ENCODE measurements at regions not wholly inside any gene's neighbourhood (a gene's known extent, or its start where the extent isn't known, plus 50 kb on each side); places are given as distances from the start of the nearest gene placed in this dataset.

DNA sequence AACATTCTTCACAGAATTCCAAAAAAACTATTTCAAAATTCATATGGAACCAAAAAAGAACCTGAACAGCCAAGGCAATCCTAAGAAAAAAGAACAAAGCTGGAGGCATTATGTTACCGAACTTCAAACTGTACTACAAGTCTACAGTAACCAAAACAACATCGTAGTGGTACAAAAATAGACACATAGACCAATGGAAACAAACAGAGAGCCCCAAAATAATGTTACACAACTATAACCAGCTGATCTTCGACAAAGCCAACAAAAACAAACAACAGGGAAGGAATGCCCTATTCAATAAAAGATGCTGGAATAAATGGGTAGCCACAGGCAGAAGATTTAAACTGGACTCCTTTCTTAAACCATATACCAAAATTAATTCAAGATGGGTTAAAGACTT is 1189.6 kb downstream of the PCDH18 start:
- DNase-seq (ENCODE audit: low read depth) = no peak

DNA sequence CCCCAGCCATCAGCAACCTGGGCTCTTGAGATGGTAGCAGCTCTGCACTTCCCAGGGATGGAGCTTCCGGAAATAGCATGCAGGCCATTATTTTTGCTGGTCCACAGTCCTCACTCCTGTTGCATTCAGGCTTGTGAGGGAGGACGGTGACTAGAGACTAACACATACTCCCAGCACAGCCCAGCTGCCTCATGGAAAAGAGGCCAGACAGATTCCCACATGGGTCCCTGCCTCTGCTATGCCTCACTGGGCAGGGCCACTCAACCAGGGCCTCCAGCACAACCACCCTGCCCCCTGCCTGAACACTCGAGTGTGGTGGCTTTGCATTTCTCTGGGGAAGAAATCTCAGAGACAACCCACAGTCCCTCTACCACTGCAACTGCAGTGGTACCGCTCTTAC is 1195.1 kb downstream of the PCDH18 start:
- DNase-seq (ENCODE audit: low read depth) = no peak
- H3K4me3 ChIP-seq (ENCODE audit: low read depth, low read length) = no peak overlapping the region
- TF ChIP-seq, protein P1, sequence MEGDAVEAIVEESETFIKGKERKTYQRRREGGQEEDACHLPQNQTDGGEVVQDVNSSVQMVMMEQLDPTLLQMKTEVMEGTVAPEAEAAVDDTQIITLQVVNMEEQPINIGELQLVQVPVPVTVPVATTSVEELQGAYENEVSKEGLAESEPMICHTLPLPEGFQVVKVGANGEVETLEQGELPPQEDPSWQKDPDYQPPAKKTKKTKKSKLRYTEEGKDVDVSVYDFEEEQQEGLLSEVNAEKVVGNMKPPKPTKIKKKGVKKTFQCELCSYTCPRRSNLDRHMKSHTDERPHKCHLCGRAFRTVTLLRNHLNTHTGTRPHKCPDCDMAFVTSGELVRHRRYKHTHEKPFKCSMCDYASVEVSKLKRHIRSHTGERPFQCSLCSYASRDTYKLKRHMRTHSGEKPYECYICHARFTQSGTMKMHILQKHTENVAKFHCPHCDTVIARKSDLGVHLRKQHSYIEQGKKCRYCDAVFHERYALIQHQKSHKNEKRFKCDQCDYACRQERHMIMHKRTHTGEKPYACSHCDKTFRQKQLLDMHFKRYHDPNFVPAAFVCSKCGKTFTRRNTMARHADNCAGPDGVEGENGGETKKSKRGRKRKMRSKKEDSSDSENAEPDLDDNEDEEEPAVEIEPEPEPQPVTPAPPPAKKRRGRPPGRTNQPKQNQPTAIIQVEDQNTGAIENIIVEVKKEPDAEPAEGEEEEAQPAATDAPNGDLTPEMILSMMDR (IDR thresholded peaks at IDR 0.05; ENCODE audit: control insufficient read depth, extremely low read depth, insufficient read depth) = no peak

More for the DNA sequence above, 1189.6 kb downstream of the PCDH18 start:
- no peak overlapping the region for H3K4me3 ChIP-seq (ENCODE audit: low read depth, low read length)
- TF ChIP-seq, protein P1 (IDR thresholded peaks at IDR 0.05; ENCODE audit: control insufficient read depth, extremely low read depth, insufficient read depth) = no peak

DNA sequence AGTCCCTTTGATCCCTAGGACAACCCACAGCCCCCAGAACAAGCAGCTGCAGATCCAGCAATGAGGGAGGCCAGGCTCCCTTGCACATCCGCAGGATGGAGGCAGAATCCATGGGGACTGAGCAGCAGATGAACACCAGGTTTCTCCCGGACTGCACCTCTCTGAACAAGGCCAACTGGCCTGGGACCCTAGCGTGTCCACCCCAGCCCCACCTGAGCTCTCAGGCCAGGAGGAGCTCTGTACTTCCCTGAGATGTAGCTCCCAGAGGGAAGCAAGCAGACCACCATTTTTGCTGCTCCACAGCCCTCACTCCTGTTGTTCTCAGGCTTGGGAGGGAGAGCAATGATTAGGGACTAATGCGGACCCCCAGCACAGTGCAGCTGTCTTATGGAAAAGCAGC is 1195.8 kb downstream of the PCDH18 start:
- TF ChIP-seq, protein P1 (IDR thresholded peaks at IDR 0.05; ENCODE audit: control insufficient read depth, extremely low read depth, insufficient read depth) = no peak
- H3K4me3 ChIP-seq (ENCODE audit: low read depth, low read length) = no peak overlapping the region
- no peak for DNase-seq (ENCODE audit: low read depth)

DNA sequence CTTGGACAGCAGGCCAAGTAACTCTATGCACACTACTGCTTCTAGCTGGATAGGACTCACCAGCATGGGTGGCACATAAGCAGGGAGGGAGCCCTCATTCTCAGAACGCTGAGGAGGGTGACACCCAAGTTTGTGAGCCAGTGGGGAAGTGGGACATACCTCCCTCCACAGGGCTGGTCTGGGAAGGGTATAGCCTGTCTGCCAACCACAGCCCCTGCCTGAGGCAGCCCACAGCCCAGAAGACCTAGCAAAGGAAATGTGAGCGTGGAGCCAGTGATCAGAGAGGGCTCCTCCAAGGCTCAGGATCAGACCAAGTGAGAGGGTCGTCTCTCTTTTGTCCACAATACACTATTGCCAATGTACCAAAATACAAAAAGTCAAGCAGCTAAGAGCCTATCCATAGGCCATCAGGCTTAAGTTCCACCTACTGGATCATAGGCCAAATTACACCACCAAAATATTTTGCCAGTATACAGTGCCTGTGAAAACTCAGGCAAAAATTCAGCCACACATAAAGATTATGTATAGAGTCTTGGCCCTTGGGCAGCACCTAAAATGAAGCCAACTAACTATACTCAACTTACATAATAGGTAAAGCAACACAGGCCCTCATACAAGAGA is 1203.1 kb downstream of the PCDH18 start:
- no peak for DNase-seq (ENCODE audit: low read depth)
- TF ChIP-seq, protein P1 (IDR thresholded peaks at IDR 0.05; ENCODE audit: control insufficient read depth, extremely low read depth, insufficient read depth) = peak; percentile 18; the same call in 1 of the 2 replicates

DNA sequence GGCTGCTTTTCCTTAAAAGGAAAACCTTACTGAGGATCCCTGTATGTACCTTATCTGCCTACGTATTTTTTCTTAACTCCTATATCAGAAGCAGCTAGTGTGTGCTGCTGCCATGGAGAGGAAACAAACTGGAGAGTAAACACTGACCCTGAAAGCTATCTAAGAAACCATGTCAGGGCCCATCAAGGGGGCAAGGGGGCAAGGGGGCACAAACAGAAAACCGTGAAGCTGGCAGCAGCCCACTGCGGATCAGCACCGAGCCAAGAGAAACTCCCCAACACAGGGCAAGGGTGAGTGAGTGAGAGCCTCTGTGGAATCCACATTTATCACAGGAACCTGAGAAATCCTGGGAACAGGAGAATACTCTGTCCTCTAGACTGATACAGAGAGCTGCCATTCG is 1204.2 kb downstream of the PCDH18 start:
- DNase-seq (ENCODE audit: low read depth) = no peak
- TF ChIP-seq, protein P1 (IDR thresholded peaks at IDR 0.05; ENCODE audit: control insufficient read depth, extremely low read depth, insufficient read depth) = no peak
- no peak overlapping the region for H3K4me3 ChIP-seq (ENCODE audit: low read depth, low read length)

More for the DNA sequence above, 1203.1 kb downstream of the PCDH18 start:
- H3K4me3 ChIP-seq (ENCODE audit: low read depth, low read length) = no peak overlapping the region

DNA sequence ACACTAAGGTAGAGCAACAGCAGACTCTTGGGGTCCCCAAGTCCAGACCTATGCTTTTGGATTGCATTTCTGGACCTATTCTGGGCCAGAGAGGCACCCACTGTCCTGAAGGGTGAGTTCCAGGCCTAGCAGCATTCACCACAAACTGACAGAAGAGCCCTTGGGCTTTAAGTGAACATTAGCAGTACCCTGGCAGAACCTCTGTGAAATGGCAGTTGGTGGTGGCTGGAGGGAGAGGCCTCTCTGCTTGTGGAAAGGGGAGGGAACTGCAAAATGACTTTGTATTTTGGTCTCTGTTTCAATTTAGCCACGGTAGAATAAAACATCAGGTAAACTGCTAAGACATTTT is 1211.9 kb downstream of the PCDH18 start:
- H3K4me3 ChIP-seq (ENCODE audit: low read depth, low read length) = no peak overlapping the region
- no peak for DNase-seq (ENCODE audit: low read depth)
- TF ChIP-seq, protein P1 (IDR thresholded peaks at IDR 0.05; ENCODE audit: control insufficient read depth, extremely low read depth, insufficient read depth) = no peak

All from LNCaP clone FGC (cell line).